ENCODE measurements at regions not wholly inside any gene's neighbourhood (a gene's known extent, or its start where the extent isn't known, plus 50 kb on each side); places are given as distances from the start of the nearest gene placed in this dataset.

DNA sequence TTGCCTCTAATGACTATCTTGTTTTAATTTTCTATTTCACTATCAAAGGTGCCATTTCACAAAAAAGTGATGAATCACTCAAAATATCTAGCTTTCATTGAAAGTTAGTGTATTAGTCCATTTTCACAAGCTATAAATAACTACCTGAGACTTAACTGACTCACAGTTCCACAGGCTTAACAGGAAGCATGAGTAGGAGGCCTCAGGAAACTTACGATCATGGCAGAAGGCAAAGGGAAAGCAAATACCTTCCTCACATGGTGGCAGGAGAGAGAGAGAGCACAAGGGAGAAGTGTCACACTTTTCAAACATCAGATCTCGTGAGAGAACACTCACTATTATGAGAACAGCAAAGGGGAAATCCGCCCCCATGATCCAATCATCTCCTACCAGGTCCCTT is 1220.4 kb upstream of the ZEB2 start:
- TF ChIP-seq, protein P1, sequence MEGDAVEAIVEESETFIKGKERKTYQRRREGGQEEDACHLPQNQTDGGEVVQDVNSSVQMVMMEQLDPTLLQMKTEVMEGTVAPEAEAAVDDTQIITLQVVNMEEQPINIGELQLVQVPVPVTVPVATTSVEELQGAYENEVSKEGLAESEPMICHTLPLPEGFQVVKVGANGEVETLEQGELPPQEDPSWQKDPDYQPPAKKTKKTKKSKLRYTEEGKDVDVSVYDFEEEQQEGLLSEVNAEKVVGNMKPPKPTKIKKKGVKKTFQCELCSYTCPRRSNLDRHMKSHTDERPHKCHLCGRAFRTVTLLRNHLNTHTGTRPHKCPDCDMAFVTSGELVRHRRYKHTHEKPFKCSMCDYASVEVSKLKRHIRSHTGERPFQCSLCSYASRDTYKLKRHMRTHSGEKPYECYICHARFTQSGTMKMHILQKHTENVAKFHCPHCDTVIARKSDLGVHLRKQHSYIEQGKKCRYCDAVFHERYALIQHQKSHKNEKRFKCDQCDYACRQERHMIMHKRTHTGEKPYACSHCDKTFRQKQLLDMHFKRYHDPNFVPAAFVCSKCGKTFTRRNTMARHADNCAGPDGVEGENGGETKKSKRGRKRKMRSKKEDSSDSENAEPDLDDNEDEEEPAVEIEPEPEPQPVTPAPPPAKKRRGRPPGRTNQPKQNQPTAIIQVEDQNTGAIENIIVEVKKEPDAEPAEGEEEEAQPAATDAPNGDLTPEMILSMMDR (IDR thresholded peaks at IDR 0.05; ENCODE audit: insufficient read depth, low read length), result no peak
- TF ChIP-seq POLR2AphosphoS5 (IDR thresholded peaks at IDR 0.05; ENCODE audit: low read depth) (no peak), SPI1 (IDR thresholded peaks at IDR 0.05; ENCODE audit: borderline replicate concordance, low read depth) (no peak), GABPA (IDR thresholded peaks at IDR 0.05; ENCODE audit: low read depth) (no peak)
- TF ChIP-seq, protein P2, sequence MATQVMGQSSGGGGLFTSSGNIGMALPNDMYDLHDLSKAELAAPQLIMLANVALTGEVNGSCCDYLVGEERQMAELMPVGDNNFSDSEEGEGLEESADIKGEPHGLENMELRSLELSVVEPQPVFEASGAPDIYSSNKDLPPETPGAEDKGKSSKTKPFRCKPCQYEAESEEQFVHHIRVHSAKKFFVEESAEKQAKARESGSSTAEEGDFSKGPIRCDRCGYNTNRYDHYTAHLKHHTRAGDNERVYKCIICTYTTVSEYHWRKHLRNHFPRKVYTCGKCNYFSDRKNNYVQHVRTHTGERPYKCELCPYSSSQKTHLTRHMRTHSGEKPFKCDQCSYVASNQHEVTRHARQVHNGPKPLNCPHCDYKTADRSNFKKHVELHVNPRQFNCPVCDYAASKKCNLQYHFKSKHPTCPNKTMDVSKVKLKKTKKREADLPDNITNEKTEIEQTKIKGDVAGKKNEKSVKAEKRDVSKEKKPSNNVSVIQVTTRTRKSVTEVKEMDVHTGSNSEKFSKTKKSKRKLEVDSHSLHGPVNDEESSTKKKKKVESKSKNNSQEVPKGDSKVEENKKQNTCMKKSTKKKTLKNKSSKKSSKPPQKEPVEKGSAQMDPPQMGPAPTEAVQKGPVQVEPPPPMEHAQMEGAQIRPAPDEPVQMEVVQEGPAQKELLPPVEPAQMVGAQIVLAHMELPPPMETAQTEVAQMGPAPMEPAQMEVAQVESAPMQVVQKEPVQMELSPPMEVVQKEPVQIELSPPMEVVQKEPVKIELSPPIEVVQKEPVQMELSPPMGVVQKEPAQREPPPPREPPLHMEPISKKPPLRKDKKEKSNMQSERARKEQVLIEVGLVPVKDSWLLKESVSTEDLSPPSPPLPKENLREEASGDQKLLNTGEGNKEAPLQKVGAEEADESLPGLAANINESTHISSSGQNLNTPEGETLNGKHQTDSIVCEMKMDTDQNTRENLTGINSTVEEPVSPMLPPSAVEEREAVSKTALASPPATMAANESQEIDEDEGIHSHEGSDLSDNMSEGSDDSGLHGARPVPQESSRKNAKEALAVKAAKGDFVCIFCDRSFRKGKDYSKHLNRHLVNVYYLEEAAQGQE (IDR thresholded peaks at IDR 0.05; ENCODE audit: insufficient replicate concordance, low read depth), result no peak

Measured in HL-60 (cell line).